HG03066 (cell line): ENCODE measurements at regions not wholly inside any gene's neighbourhood (a gene's known extent, or its start where the extent isn't known, plus 50 kb on each side); places are given as distances from the start of the nearest gene placed in this dataset.

Experiments
- ATAC-seq: cut with Tn5 transposase; IDR thresholded peaks from one replicate; pipeline ENCODE4 v1.9.1; 2021; ENCODE audit warnings: low read depth; ENCODE audit not compliant: unreplicated experiment

DNA sequence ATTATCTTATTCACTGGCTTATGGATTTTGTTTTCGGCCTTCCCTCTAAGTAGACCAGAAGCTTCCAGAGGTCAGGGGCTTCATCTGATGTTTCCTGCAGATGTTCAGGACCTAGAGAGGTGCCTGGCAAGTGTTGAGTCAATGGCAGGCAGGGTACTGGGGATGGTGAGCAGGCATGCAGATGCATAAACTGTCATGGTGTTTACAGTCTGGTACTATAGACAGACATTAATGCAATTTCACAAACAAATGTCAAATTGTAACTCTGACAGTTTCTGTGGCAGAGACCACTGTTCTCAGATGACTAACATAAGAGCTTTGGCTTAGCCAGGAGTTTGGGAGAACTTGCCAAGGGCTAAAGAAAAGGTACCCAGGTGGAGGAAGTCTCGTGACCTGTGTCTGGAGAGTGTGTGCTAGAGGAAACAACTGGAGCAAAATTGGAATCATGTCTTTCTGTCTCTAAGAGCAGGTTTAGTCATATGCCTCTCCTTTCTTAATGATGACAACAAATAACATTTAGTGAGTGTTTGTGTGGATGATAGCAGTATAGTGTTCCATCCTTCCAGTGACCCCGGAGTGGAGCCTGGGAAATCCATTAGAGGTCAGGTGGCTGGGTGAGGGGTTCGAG, 53.7 kb upstream of the TRAK1 start:
- ATAC-seq = no peak

DNA sequence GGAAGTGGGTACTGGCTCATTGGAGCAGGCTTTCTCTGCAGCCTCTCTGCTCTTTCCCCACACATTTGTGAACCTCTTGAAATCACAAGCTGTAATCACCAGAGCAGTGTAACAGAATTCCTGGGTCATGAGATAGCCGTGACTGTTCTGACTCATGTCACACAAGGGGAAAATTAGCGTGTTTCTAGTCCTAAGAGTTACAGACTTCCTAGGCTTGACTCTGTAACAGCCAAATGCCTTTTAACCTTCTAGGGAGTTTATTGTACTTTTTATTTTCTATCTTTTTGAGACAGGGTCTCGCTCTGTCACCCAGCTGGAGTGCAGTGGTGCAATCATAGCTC, 54.7 kb upstream of the TRAK1 start:
- peak; percentile 57 for ATAC-seq

DNA sequence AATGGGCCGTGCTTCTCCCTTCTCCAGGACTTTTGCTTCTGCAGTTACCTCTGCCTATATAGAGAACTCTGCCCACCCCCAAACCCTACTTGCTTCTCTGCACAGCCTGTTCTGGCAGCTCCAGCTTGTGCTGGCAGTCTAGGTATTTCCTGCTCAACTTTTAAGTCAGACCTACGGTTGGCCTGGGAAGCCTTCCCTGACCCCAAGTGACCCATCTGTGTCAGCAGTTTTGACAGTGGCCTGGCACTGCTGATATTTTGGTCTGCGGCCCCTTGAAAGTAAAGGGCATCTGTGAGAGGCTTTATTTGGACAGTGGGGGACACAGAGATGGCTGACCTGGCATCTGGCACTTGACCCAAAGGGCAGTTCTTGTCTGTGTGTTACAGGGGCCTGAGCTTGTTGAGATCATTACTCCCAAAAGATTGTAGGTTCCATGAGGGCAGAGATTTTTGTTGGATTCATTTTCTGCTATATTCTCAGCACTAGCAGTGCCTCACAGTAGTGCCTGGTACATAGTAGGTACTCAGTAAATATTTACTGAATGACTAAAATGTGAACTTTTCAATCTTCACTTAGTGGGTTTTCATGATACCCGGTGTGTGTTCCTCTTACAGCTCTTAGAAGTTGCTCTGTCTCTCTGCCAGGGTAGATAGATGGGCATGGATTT, 55.2 kb upstream of the TRAK1 start:
- ATAC-seq = no peak

DNA sequence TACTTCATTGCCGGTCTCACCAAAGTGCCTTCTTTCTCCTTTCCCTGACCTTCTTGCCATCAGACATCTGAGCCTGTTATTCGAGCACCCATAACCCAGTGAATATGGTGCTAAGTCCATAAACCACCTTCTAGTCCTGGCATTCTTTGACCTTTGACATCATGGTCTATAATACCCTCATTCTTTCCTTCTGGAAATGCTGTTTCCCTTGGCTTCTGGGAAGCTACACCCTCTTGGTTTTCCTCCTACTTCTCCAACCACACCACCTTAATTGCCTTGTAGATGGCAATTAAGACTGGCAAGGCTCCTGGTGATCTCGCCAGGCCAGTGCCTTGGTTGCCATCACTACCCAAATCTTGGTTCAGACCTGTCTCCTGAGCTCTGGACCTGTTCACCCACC, 56.1 kb upstream of the TRAK1 start:
- ATAC-seq = no peak

DNA sequence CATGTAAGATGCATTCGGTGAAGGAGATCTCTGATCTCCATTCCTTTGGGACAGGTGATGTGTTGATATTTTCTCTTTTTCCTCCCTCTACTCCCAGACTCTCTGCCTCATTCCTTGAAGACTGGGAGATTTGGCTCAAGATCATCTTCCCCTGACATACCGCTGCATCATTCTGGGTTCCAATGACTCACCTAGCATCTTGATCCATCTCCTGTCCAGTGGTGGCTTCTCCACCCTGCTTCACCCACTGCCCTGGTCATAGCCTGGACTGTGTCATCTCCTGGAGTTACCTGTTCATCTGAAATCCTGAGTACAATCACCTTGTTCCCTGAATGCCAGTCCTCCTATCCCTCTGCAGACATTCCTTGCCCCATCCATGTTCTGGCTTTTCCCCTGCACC, 57.4 kb upstream of the TRAK1 start:
- ATAC-seq = no peak

DNA sequence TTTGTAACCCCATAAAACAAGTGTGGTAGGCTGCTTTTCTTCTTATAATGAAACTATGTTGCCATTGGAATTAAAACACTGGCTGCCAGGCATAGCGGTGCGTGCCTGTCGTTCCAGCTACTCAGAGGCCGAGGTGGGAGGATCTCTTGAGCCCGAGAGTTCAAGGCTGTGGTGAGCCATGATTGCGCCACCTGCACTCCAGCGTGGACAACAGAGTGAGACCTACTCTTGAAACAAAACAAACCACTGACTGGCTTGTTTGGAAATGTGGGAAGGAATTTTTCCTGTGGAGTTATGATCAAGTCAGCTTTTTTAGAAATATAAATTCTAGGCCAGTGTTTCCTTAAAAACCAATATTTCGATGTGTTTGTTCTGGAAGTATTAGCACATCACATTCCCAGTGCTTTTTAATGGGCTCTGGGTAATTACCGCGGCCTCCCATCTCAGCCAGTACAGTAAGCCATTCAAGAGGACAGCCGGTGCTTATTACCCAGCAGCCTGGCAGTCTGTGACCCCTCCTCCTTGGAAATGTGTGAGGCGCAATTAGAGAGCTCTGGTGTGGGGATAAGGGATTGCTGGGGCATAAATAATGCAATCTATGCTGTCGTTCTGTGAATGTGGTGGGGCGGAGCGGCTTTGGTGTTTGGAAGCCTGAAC, 58.3 kb upstream of the TRAK1 start:
- no peak for ATAC-seq

DNA sequence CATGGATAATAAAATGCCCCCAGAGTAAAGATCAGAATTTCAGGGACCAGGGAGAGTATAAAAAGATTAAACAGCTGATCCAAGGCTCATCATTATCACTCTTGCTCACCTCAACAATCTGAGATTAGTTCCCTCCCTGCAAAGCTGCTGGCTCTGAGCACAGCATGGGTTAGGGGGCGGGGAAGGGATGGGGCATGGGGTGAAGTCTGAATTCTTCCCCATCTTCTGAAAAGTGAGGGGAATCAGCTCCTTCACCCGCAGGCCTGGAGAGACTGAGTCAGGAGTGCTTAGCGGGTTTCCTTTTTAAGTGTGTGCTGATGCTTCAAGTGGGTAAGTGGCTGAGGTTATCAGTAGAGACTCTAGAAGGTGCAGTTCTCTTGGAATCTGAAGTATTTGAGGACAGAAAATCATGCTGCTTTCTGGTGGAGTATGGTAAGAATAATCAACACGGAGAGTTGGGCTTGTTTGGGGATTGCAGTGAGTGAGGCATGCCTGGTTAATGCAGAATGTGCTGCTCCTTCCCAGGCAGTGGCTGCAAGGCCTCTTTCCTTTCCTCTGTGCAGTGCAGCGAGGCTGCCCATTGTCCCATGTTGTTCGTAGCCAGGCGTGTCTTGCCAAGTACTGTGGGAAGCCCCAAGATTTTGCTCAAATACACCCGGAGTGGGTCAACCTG, 59.2 kb upstream of the TRAK1 start:
- ATAC-seq = no peak

DNA sequence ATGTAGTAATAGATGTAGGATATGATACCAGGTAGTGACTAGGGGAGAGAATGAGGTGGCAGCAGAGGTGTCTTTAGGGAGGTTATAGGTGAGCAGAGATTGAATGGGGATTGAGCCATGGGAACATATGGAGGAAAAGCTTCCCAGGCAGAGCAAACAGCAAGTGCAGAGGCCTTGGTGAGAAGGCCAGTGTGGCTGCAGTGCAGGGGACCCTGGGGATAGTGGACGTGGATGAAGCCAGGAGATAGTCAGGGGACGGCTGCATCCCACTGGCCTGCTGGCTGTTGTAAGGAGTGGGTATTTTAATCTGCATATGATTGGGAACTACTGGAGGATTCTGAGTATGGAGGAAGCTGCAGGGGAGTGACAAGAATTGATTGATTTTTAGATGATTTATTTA, 62.7 kb upstream of the TRAK1 start:
- no peak for ATAC-seq

DNA sequence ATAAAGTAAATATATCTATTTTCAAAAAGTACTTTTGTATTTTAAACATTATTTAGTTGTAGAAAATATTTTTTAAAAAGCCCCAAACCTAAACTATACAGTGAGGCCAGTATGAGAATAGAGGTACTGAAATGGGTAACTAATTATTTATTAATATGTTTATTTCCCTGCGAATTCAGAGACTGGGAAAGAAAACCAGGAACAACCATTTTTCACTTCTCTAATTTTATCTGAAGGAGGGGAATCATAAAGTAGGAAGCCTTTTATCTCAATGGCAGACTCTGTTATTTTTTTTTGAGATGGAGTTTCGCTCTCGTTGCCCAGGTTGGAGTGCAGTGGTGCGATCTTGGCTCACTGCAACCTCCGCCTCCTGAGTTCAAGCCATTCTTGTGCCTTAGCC, 63.6 kb upstream of the TRAK1 start:
- no peak for ATAC-seq

DNA sequence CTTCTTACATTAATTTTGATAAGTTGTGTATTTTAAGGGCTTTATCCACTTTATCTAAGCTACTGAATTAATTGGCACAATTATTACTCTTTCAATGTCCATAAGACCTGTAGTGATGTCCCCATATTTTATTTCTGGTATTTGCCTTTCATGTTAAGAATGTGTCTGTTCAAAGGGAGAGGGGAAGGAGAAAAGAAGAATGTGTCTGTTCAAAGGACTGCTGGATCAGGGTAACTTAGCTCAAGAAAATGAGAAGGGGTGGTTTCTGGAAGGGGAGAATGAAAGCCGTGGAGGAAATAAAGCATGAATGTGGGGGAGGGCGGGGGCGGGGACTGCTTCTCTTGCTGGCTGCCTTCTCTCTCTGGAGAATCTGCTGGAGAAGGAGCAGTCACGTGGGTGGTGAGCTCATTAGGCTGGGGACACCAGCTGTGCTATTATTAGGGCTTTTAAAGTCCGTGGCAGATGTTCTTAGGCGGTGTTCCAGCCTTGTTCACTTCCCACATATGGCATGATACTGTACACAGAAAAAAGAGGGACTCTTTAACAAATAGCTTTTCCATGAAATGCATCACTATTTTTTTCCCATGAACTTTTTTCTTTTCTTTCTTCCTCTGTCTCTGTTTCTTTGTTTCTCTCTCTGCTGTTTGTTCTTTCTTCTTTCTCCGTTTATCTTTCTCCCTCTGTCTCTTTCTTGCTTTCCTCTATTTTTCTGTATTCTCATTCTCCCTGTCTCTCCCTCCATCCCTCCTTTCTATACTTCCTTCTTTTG, 63.7 kb upstream of the ULK4 start:
- peak; percentile 68 for ATAC-seq

DNA sequence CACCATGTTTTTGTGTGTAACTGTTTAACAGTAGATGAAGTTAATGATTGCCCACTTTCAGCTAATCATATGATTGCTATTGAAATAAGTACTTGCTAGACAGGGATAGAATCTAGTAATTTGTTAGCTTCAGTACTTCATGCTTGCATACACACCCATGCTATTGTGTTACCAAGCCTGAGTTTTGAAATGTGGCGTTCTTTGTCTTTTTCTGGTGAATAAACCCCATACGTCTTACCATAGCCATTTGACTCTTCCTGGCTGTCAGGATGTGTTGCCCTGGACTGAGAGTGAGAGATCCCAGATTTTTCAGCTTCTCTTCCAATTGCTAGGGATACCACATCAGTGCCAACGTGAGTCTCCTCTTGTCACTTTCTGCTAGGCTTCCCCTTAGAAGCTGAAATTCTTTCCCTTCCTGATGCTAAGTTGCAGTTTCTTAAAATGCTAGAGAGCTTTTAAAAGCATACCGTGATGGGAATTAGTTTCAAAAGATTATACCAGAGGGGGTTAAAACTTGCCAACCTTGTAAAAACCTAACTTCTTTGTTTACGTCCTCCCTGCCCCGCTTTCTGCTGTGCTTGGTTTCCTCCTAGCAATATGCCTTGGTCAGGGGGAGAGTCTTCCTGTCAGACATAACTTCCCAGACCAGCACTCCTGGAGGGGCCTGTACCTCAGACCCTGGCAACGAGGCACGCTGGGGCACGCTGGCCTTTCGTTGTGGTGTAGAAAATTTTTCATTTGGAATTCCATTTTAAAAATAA, 62.9 kb upstream of the ULK4 start:
- ATAC-seq = no peak

DNA sequence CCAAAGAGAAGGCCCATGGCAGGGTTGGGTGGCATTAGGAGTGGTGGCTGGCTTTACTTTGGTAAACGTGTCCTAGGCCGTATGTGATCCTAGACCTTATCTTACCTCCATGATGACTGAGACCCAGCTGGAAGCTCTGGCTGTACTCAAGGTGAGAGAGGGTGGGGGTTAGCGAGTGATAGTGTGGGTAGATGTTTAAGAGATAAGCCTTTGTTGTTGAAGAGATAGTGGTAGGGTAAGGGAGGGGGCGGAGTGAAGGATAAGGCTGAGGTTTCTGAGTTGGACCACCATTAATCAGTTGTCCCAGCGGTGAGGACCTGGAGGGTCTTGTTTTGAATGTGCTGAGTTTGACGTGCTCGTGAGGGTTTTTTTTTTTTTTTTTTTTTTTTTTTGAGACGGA, 61.5 kb upstream of the ULK4 start:
- no peak for ATAC-seq

DNA sequence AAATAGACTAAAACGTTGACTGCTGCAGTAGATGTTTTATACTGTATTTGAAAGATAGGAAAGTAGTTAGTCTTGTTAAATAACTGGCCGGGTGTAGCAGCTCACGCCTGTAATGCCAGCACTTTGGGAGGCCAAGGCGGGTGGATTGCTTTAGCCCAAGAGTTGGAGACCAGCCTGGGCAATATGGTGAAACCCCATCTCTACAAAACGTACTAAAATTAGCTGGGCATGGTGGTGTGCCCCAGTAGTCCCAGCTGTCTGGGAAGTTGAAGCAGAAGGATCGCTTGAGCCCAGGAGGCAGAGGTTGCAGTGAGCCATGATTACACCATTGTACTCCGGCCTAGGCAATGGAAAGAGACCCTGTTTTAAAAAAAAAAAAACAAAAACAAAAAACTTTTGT, 60.5 kb upstream of the ULK4 start:
- no peak for ATAC-seq

DNA sequence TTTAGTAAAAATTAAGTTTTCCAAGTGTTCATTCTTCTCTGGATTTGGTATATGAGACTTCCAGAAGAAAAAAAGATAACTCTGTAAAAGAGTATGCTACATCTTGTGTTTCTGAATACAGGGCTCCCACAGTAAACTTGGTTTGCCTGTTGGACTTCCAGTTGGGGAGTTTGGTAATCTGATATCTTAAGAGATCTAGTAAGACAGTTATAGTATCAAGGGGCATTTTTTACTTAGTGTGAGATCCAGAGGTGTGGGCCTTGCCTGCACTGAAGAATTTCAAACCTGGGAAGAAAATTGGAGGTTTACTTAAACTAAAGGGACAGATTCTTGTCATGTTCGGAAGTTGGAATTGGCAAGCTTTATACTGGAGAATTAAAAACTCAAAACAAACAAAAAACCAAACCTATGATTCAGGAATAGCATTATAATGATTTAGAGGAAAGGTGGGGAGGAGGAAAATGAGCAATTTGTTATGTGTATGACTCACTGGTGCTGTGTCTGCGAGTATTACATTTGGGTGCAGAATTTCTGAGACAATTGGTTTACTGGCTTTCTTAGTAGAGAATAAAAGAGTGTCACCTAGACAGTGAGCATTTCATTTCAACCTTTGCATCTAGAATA, 58.9 kb upstream of the ULK4 start:
- no peak for ATAC-seq

DNA sequence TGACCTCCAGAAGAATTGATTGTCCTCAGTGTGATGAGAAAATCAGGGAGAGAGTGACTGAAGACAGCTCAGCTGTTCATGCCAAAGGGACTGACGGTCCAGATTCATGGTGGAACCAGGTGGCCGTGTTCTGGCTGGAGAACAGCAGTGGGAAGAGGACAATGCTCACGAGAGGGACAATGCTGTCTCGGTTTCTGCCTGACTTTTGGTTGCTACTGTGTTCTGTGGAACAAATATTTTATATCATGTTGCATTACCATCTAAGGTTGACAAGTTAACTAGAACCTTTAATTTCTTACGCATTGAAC, 58.0 kb upstream of the ULK4 start:
- no peak for ATAC-seq

DNA sequence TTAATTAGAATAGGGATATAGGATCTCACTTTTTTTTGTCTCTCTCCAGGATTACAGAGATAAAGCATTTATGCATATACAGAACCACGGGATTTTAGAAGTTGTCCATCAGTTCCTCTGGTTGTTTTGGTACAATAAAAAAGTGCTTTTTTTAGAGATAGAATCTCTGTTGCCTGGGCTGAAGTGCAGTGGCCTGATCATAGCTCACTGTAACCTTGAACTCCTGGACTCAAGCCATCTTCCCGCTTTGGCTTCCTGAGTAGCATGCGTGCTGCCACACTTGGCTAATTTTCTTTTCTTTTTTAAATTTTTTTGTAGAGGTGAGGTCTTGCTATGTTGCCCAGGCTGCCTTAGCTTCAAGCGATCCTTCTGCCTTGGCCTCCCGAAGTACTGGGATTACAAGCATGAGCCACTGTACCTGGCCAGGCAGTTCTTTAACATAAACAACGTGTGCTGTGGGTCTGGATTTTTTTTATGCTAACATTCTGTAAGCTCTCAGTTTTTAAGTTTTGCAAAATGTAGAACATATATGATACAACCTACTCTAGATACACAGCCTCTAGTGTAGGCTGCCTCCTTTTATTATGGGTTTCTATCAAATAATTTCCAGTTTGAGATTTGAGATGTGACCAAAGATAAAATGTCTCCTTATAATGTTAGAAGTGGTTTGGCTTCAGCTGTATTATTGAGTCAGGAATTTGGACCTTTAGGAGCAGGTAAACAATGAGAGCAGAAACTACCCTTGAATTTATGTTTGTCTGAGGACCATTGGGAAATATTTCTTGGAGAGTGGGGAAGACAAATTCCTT, 57.4 kb upstream of the ULK4 start:
- ATAC-seq = no peak

DNA sequence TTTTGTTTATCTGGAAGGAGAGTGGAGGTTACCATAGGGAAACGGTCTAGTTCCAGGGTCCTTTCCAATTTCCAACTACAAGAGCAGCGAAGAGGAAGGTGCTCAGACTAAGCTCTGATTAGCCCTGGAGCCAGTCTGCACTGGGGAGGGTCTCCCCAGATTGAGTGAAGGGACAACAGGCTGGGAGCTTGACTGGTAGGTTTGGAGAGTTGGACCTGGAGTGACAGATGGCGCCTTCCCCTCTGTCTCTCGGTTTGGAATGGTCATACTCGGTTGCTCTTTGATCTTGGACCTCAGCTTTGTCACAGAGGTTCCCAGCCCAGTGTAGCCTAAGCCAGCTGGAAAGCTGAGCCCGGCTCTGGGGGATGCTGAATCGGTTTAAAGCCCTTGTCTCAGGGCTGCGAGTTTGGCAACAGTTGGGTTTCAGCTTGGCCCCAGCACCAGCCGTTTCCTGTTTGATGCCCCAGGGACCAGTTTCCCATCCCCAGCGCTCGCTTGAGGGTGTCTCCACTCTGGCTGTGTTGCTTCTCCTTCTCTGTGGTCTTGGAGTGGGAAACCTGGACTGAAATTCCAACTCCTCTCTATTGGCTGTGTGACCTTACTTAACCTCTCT, 53.1 kb upstream of the ULK4 start:
- no peak for ATAC-seq

DNA sequence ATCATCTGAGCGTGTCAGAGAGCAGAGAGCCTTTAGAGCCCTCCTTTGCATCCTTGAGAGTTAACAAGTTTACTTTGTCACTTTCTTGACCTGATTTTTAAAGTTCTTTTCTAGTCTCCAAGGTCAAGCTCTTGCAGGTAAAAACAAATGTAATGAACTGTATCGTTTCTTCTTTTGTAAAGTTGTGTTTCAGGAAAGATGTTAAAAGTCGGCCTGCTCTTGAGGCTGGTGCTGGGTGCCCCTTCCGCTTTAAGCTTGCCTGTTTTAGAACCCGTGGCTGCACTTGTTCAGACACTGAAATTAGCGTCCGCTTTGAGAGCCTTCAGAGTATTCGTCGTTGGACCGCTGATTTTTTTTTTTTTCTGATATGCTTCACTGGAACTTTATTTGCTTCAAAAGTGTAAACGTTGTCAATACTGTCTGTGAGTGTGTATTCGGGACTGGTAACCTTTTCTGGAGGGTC, 52.6 kb upstream of the ULK4 start:
- no peak for ATAC-seq
